ENCODE measurements at regions not wholly inside any gene's neighbourhood (a gene's known extent, or its start where the extent isn't known, plus 50 kb on each side); places are given as distances from the start of the nearest gene placed in this dataset.

DNA sequence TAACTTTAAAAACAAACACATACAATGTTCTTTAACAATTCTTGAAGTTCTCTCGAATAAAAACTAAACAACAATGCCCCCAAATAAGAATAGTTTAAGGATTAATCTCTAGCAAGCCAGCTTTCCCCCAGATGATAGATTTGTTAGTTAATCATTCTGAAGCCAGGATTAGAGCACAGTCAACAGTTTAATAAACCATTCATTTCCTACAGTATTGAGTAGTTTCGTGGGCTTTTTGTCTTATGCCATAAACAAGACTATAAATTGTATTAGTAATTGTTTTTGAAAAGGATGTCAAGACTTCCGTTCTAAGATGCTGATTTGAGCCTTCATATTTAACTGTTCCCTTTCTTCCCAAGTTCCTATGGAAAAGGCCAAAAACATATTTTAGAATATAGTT lies 136.6 kb downstream of the PIK3R1 start:
- DNase-seq, result no peak

DNA sequence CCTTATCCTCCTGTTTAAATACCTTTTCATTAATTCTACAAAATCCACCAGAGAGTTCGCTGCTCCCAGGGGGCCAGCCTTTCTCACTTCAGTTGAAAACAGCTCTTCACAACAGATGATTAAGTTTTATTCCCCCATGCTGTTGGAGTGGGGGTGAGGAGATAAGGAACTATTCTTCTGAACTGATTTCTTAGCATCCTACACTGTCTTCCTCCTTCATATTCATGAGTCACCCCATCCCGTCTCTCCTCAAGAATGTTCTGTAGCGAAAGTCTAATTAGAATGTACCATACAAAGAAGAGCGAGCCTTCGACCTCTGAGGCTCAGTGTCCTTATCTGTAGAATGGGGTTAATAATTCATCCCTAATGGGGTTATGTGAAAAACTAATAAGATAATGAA lies 138.0 kb downstream of the PIK3R1 start:
- peak; percentile 38 for DNase-seq

DNA sequence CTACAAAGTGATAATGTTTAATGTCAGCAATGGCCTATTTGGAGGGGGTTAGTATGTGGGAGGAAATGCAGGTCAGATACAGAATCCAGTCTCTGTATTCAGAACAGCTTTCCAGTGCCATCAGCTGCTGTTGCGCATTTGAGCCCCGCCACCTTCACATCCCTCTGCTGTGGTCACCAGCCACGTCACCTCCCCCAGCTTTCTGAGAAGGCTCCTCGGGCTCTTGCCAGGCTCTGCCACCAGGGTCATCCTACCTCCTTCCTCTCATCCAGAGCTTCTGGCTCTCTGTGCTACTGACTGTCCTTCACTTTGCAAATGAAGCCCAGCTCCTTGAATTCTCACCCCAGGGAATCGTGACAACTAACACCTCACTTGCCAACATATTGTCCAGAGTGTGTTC lies 138.8 kb downstream of the PIK3R1 start:
- DNase-seq, result no peak

DNA sequence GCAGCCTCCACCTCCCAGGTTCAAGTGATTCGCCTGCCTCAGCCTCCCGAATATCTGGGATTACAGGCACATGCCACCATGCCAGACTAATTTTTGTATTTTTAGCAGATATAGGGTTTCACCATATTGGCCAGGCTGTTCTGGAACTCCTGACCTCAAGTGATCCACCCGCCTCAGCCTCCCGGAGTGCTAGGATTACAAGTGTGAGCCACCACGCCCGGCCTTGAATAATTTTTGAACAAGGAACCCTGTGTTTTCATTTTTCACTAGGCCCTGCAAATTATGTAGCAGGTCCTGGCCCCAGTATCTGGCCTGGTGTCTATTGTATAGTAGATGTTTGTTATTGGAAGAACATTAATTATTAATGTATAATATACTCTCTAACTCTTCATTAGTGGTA lies 140.7 kb downstream of the PIK3R1 start:
- DNase-seq, result no peak

DNA sequence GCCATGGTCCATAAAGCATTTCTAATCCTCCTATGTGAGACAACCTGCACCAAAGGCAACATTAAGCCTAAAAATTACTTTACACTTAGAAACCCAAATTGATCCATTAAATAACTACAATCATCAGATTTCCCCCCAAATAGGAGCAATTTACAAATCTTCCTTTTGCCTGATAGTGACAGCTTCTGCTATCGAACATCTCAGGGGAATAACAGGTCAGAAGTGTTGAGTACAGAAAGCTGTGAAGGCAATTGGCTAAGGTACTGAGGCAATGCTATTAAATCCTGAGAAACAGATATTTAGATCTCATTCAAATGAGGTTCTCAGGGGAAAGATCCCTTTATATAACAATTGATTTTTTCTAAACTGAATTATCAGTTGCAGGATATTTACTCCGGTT lies 141.1 kb downstream of the PIK3R1 start:
- no peak for DNase-seq

DNA sequence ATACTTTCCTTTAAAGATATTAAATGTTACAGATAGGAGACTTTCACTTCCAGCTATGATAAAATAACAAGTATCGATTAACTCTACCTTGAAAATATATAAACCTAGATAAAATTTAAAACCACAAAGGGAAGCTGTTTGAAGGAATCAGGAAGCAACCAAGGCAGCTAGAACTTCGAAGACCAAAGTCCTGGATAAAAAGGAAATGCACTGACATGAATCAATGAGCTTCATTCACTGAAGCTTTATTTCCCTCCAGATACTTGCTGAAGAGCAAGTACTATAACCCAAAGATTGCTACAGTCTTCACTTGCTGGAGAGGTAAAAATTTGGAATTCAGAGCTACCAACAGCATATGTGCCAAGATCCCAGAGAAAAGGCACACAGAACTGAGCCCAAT lies 144.1 kb downstream of the PIK3R1 start:
- DNase-seq, result no peak

DNA sequence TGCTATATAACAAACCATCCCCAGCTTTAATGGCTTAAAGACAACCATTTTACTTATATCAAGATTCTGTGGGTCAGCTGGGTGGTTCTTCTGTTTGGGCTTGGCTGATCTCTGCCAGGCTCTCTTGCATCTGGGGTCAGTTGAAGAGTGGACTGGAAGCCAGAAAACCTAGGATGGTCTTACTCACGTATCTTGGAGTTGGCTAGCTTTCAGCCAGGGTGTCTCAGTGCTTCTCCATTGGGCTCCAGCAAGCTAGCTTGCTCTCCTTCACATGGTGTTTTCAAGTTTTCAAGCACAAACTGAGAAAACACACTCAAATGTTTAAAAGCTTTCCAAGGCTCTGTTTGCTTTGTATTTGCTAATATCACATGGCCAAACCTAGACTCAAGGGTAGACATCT lies 146.8 kb downstream of the PIK3R1 start:
- no peak for DNase-seq

DNA sequence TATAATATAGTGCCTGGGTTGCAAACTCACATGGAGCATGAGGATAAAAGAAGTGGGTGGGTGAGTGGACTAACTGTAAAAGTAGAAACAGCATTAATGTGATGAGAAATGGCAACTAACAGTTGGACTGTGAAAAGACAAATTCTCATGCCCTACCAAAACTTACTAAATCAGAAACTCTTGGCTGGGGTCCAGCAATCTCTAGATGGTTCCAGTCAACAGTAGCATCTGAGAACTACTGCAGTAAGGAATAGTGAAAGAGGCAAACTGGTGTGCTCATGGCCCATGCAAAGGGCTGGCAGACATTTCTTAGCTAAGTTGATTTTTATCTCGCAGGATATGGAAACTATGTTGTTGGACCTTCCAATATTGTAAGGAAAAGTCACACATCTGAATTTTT lies 150.3 kb downstream of the PIK3R1 start:
- no peak for DNase-seq

DNA sequence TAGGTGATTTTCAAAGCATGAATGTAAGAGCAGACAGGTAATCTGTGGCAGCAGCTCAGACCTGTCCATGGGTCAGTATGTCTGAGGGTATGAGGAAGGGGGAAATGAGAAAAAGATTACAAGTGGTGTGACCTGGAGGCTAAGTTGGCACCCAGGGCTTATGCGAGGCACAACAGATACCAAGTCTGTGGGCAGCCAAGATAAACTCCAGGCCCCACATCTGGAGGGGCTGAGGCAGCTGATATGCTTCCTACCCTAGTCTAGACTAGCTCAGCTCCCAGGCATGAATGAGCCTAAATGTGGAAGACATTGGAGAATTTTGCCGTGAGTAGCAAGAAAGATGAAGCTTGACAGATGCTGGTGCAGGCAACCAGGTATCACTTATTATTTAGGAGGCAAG lies 151.7 kb downstream of the PIK3R1 start:
- DNase-seq, result no peak

DNA sequence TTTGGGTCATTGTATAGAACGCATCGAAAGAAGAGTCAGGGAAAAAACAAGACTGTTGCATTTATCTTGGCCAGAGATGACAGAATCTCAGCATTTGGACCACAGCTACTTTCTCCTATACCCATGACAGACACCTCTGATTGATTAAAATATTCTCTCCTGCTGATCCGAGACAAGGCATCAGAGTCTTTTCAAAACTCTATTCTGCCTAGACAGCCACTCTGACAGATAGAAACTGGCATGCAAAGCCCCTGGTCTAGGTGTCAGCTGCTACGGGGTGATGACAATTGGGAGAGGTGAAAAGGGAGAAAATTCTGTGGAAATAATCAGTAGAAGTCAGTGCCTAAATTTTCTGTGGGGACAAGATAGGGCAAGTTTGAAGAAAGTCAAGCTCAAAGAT lies 152.2 kb downstream of the PIK3R1 start:
- DNase-seq, result no peak

DNA sequence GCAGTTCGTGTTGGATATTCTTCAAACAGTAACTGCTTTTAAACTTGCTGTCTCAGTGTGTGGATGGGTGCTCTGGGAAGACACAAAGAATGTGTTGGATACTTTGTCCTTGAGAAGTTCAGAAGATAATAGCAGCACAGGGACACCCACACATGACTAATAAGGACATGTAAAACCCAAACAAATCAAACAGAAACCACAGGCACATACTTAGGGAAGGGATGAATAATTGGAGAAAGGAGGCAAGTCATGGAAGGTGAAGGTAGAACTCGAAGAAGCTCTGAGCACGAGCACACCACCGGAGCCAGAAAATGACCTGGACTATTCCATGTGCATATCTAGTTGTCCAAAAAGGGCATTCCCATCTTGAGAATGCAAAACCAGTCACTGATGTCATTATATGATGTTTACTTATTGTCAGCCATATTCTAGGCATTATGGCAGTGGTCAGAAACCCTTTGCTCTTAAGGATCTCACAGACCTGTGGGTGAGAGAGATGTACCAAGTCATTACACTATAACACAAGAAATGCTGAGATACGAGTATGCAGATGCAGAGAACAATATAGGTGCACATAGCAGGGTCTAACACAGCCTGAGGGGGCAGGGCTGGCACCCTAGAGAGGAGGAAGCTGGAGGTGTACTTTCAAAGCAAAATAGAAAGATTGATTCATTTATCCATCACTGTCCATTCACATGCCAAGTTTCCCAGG lies 152.9 kb downstream of the PIK3R1 start:
- DNase-seq, result no peak

DNA sequence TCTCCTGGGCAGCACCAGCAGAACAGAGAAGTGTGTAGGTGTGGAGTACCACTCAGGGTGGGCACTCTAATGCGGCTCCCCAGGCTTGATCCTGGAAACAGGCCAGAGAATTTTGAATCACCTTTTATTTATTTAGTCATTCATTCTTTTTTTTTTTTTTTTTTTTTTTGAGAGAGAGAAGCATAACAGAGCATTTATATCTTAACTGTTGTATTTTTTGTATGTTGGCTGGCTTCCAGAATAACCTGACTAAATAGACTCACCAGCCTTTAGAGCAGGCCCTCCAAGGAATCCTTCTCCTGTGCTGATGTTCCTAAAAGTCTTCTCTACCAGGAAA lies 153.4 kb downstream of the PIK3R1 start:
- no peak for DNase-seq

DNA sequence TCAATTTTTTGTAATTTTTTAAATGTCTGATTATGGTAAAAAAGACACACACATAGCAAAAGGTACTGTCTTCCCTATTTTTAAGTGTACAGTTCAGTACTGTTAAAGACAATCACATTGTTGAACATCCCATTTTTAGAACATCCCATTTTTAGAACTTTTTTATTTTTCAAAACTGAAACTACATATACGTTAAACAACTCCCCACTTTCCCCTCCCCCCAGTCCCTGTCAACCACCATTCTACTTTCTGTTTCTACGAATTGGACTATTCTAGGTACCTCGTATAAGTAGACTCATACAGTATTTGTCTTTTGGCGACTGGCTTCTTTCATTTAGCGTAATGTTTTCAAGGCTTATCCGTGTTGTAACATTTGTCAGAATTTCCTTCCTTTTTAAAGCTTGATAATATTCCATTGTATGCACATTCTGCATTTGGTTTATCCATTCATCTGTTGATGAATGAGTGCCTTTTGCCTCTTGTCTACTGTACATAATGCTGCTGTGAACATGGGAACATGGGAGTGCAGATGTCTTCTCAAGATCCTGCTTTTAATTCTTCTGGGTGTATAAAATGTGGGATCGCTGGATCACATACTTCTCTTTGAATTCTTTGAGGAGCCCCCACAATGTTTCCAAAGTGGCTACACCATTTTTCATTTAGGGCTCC lies 154.0 kb downstream of the PIK3R1 start:
- DNase-seq, result peak; percentile 88

DNA sequence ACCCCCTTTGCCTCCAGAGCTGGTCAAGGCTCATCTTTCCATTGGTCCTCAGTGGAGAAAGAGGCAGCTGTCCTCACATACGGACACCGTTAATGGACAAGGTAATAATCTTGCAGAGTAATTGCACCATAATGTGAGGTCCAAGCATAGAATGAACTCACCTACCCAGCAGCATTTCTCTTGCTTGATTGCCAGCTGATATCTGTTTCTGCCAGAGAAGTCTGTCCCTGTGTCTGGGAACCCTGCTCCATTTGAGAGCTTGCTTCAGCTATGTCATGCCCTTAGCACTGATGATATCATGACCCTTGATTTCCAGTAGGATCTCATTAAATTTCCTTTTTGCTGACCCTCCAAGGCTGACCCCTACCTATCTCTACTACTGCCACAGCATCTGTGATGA lies 154.6 kb downstream of the PIK3R1 start:
- DNase-seq, result no peak

DNA sequence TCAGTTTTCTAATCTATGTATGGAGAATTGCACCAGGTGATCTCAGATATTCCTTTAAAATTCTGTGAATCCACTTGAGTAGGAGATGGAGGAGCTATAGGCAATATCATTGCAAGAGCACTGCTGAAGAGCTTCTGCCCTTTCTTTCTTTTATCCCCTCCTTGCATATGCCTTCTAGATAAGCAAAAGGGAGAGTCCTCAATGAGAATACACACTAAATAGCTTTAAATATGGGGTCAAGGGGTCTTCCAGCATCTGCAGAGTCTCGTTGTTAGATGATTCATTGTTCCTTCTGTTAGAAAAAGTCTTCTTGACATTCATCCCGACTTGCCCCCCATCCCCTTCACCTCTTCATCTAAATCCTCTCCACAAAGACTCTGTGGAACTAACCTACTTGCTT lies 156.1 kb downstream of the PIK3R1 start:
- no peak for DNase-seq

DNA sequence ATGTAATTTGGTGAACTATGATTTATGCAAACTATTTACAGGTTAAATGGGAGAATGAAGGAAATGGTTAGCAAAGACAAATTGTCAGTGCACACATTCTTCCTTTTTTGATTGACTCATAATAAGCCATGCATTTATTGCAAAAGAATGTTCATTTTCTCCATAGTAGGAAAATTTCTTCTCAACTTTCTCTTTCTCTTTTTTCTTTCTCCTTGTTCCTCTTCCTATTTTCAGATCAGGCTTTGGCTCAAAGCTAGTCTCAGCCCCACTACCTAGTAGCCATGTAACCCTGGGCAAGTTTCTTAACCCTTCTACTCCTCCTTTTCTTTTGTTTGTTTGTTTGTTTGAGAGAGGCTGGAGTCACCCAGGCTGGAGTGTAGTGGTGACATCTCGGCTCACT lies 156.6 kb downstream of the PIK3R1 start:
- peak; percentile 90 for DNase-seq

DNA sequence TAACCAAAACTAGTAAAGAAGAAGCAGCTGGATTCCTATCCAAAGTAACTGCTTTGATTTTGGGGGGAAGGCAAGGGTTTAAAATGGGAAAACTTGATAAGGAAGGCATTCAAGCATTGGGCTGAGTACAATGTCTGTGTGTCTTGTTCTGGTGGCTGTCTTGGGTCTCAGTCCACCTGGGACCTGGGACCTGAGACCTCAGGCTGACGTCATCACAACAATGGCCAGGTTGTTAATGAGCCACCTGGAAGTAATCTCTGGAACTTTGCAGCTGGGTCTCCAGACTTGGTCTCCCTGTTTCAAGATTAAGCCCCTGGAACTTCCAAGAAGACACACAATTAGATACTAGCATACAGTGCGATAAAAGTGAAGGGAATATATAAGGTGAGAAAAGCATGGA lies 157.5 kb downstream of the PIK3R1 start:
- no peak for DNase-seq

DNA sequence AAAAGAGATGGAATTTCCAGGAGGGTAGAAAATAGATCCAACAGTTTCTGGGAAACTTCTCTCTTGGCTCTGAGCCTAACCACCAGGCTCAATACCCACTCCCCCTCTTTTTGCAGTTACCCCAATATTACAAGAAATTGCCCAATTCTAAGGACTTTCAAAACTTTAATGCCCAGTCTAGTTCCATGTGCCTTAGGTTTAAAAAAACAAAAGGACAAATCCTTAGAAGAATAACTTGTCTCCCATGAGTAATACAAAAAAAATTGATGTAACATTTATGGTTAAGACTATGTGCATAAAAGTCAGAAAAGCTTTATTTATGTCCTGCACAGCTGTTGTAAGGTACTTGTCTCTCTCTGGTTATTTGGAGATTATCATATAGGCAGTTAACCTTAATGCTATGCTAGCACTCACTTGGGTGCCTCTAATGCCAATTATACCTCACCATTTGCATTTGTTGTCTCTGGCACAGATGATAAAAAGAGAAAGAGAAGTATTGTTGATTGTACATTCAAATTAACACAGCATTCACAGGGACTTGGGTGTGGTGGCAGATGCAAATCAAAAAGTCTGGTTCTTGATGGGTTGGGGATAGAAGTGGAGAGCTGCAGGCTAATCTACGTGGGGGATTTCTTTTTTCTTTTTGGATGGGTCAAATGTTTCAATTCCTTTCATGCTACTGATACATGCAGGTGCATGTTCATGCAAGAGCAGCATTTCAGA lies 159.4 kb downstream of the PIK3R1 start:
- DNase-seq, result peak; percentile 28

DNA sequence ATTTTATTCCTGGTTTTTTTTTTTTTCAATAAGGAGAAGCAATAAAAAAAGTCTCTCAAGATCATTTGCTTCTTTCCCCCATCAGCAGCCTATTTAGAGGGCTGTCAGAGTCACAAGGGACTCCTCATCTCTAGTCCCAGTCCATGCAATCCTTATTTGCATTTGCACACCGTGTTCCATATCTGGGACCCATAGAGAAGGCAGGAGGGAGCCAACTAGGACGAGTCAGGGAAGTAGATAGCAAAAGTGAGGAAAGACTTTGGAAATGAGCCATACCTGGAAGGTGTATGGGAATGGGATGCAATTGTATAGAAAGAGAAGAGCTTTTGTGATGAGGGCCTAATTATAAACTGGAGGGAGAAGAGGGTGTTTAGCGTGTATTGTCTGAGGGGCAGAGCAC lies 160.0 kb downstream of the PIK3R1 start:
- no peak for DNase-seq

DNA sequence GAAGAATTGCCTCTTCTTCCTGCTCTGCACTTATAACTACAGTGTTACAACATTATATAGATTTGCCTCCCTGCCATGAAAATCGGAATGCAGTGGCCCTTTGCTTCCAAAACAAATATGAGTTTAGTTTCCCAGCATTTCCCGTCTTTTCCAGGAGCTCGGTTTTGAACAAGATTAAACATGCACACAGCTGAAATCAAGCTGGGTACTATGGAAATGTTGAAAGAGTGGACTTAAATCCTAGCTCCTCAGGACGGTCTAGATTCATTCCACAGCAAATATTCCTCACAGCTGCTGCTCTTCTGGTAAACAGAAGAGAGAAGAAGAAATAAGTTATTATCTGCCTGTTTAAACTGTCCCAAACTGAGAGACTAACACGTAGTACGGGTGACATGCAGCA lies 161.4 kb downstream of the PIK3R1 start:
- no peak for DNase-seq

DNA sequence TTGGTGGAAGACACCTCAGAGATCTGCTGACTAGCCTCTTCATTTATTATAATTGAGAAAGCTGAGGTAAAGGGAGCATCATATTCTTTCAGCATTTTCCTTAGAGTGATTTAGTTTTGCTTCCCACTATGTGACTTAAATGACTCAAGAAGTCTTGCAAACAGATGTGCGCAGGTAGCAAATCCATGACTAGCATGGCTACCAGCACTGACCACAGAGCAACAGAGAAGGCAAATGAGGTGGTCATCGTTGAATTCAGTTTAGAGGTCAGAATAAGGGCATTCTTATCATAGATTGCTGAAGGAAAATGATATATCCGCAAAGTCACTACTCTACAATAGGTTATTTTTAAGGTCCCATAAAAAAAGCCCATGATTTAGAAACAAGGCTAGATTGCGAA lies 162.2 kb downstream of the PIK3R1 start:
- DNase-seq, result no peak

DNA sequence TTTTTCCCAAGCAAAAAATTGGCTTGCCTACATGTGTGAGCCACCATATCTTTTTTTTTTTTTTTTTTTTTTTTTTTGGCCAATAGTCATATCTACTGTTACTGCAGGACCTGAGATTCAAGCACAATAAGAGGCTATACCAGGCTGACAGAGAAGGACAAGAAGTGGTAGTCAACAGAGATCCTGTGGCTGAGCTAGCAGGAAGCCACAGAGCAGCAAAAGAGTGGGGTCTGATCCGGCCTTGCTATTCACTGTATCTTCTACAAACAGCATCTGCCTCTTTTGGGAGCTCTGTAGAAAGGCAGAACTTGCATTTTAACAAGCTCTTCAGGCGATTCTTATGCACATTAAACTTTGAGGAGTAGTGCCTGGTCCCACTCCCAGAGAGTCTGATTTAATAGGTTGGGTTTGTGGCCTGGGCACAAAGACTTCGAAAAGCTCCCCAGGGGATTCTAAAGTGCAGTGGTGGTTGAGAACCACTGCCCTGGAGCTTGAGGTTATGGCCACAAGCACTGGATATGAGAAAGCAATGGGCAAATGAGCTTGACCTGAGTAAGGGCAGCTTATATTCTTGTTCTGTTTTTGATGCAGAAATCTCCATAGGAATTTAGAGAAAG lies 162.8 kb downstream of the PIK3R1 start:
- DNase-seq, result no peak

DNA sequence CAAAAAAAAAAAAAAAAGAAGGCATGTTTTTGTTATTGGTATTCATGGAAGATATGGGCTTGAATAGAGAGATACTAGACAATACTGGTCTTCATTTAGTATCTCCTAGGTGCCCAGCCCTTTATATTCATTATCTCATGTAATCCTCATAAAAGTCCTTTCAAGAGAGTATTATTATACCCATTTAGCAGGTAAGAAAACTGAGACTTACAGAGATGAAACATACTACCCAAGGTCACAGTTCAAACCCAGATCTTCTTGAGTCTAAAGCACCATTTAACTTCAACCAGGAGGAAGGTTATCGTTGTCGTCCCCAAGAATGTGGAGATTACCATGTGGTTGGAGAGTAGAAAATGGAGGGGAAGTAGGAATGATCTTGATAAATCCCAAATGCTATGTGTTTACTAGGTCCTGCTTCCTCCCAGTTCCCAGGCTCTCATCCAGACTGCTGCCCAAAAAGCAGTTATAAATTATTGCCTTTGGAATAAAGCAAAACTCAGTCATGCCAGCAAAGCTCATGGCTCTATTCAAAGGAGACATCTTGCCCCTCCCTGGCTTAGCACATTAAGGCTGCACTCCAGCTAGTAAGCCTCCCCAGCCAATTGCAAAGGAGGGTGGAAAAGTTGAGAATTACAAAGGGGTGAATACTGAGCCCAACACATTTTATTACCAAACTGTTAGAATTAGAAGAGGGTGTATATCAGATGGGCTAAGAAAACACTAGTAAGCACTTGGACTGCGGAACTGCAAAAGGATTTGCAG lies 163.9 kb downstream of the PIK3R1 start:
- DNase-seq, result no peak
